PC-9 (cell line): ENCODE measurements at regions not wholly inside any gene's neighbourhood (a gene's known extent, or its start where the extent isn't known, plus 50 kb on each side); places are given as distances from the start of the nearest gene placed in this dataset.
"Not testable (repeated sequence)": the region's sequence is repeated elsewhere in the genome, so short reads cannot be mapped to it uniquely, and the experiment has no call there.

Experiments
- BruUV-seq: library from RNA; stranded (reverse); fragments of 400-500 nt; replicated peaks from 2 replicates; lab custom pipeline; 2021; lab: Mats Ljungman, UMichigan
- CTCF ChIA-PET: fragments of 300-600 bp; sonication (Branson Sonifier 250); formaldehyde crosslinking; loops from one replicate; lab custom pipeline; 2022; ENCODE audit warnings: antibody characterized with exemption; lab: Charles Lee
- POLR2A ChIA-PET: fragments of 300-600 bp; sonication (Branson Sonifier 250); formaldehyde crosslinking; loops from one replicate; lab custom pipeline; 2022; ENCODE audit warnings: antibody characterized with exemption; ENCODE audit not compliant: unreplicated experiment; lab: Charles Lee
- DNase-seq, 2 experiments: peaks; one replicate each; pipeline versions ENCODE4 v3.0.0 to v3.0.0-alpha.2; 2015 to 2022; ENCODE audit warnings: mixed read lengths in 1 of 2
- H2AFZ ChIP-seq: fragments of 200-600 bp; sonication (generic); 2 replicates; pipeline ENCODE4 v1.8.1; 2017; ENCODE audit warnings: antibody characterized with exemption
- H3F3A ChIP-seq: fragments of 200-600 bp; sonication (generic); 2 replicates; pipeline ENCODE4 v1.8.1; 2017; ENCODE audit warnings: antibody characterized with exemption, mild to moderate bottlenecking, low read depth; ENCODE audit not compliant: insufficient read depth
- H3K27ac ChIP-seq: fragments of 200-600 bp; sonication (generic); 2 replicates; pipeline ENCODE4 v1.6.1; 2016; ENCODE audit warnings: mixed run types
- H3K27me3 ChIP-seq: fragments of 200-600 bp; sonication (generic); 2 replicates; pipeline ENCODE4 v1.6.1; 2016; ENCODE audit warnings: low read depth, mixed run types; ENCODE audit not compliant: insufficient read depth
- H3K36me3 ChIP-seq: fragments of 200-600 bp; sonication (generic); 2 replicates; pipeline ENCODE4 v1.6.1; 2016; ENCODE audit warnings: low read depth, mixed run types
- H3K4me1 ChIP-seq: fragments of 200-600 bp; sonication (generic); replicated peaks from 2 replicates; pipeline ENCODE4 v1.6.1; 2016; ENCODE audit warnings: mixed run types; ENCODE audit not compliant: insufficient read depth
- H3K4me2 ChIP-seq: fragments of 200-600 bp; sonication (generic); 2 replicates; pipeline ENCODE4 v1.6.1; 2017; ENCODE audit warnings: mixed run types
- H3K4me3 ChIP-seq: fragments of 200-600 bp; sonication (generic); 2 replicates; pipeline ENCODE4 v1.6.1; 2016; ENCODE audit warnings: mixed run types
- H3K79me2 ChIP-seq: fragments of 200-600 bp; sonication (generic); 2 replicates; pipeline ENCODE4 v1.6.1; 2017; ENCODE audit warnings: low read depth, mixed run types
- H3K9me2 ChIP-seq: fragments of 200-600 bp; sonication (generic); 2 replicates; pipeline ENCODE4 v1.8.1; 2017; ENCODE audit warnings: mild to moderate bottlenecking; ENCODE audit not compliant: insufficient read depth
- H3K9me3 ChIP-seq: fragments of 200-600 bp; sonication (generic); 2 replicates; pipeline ENCODE4 v1.8.1; 2016; ENCODE audit warnings: low read depth; ENCODE audit not compliant: insufficient read depth
- H4K20me1 ChIP-seq: fragments of 200-600 bp; sonication (generic); 2 replicates; pipeline ENCODE4 v1.8.1; 2017; ENCODE audit not compliant: insufficient read depth
- CTCF ChIP-seq: fragments of 200-600 bp; sonication (generic); conservative IDR thresholded peaks from 2 replicates; pipeline ENCODE4 v1.6.1; 2017; ENCODE audit warnings: mixed run types, antibody characterized with exemption, mild to moderate bottlenecking, moderate library complexity
- EZH2 ChIP-seq: fragments of 200-600 bp; sonication (generic); IDR thresholded peaks from 2 replicates; pipeline ENCODE4 v1.8.0; 2017; ENCODE audit warnings: antibody characterized with exemption, low read depth
- intact Hi-C: fragments of 100-400 bp; cut with micrococcal nuclease; formaldehyde crosslinking; loops from one replicate; pipeline ENCODE4 v1.10.0; 2022; ENCODE audit not compliant: unreplicated experiment

- H3K9me2 ChIP-seq = no peaks in the 10 kb centered on the region; the same call in 1 of the 2 replicates
- ChIA-PET CTCF (no interaction called here), POLR2A (no interaction called here)
- no peaks in the 10 kb centered on the region for H3F3A ChIP-seq
- H3K4me3 ChIP-seq = no peak overlapping the region
- no peak overlapping the region for H3K27ac ChIP-seq
- DNase-seq = no peak
- TF ChIP-seq EZH2 (no peak), CTCF (no peak)
- H4K20me1 ChIP-seq = no peaks in the 10 kb centered on the region
- no peaks in the 10 kb centered on the region for H3K36me3 ChIP-seq
- H3K9me3 ChIP-seq = no peaks in the 10 kb centered on the region
- H3K27me3 ChIP-seq = no peaks in the 10 kb centered on the region
- H2AFZ ChIP-seq = no peak overlapping the region
- intact Hi-C loops = no loop called here
- H3K79me2 ChIP-seq = no peaks in the 10 kb centered on the region
- H3K4me1 ChIP-seq = no peaks in the 10 kb centered on the region
- no TSS peak for BruUV-seq
- H3K4me2 ChIP-seq = no peak overlapping the region
Measured at GRCh38 chr1:99396389-99396788, 132.1 kb downstream of the PLPPR4 start.

GRCh38 chr1:99397029-99397428, 132.7 kb downstream of the PLPPR4 start:
- Histone ChIP-seq H3K4me2 (no peak overlapping the region), H3K27ac (no peak overlapping the region), H3F3A (no peaks in the 10 kb centered on the region), H3K36me3 (no peaks in the 10 kb centered on the region), H3K4me3 (no peak overlapping the region), H3K27me3 (no peaks in the 10 kb centered on the region), H3K4me1 (no peaks in the 10 kb centered on the region), H4K20me1 (no peaks in the 10 kb centered on the region), H2AFZ (no peak overlapping the region), H3K9me3 (no peaks in the 10 kb centered on the region), H3K79me2 (no peaks in the 10 kb centered on the region), H3K9me2 (no peaks in the 10 kb centered on the region; the same call in 1 of the 2 replicates)
- no TSS peak for BruUV-seq
- ChIA-PET POLR2A (no interaction called here), CTCF (no interaction called here)
- TF ChIP-seq EZH2 = no peak
- no peak for TF ChIP-seq CTCF
- intact Hi-C loops = no loop called here
- DNase-seq = no peak

- Histone ChIP-seq H3K9me3 (no peaks in the 10 kb centered on the region), H4K20me1 (no peaks in the 10 kb centered on the region), H3K27ac (no peak overlapping the region), H3K9me2 (no peaks in the 10 kb centered on the region), H3K4me3 (no peak overlapping the region), H2AFZ (no peak overlapping the region), H3K79me2 (no peaks in the 10 kb centered on the region), H3K27me3 (no peaks in the 10 kb centered on the region), H3K36me3 (no peaks in the 10 kb centered on the region), H3F3A (no peaks in the 10 kb centered on the region), H3K4me1 (no peaks in the 10 kb centered on the region), H3K4me2 (no peak overlapping the region)
- no peak for DNase-seq
- POLR2A ChIA-PET = no interaction called here
- CTCF ChIA-PET = no interaction called here
- no TSS peak for BruUV-seq
- intact Hi-C loops = no loop called here
- TF ChIP-seq EZH2 (no peak), CTCF (no peak)
Measured at GRCh38 chr1:99397863-99398262, 133.6 kb downstream of the PLPPR4 start.

GRCh38 chr1:99401556-99401955, 137.3 kb downstream of the PLPPR4 start:
- H3K36me3 ChIP-seq, H4K20me1 ChIP-seq, H2AFZ ChIP-seq, H3K27ac ChIP-seq, H3K79me2 ChIP-seq, H3K4me1 ChIP-seq, BruUV-seq, H3K4me3 ChIP-seq, H3K9me3 ChIP-seq, DNase-seq, H3K9me2 ChIP-seq, H3K4me2 ChIP-seq, H3F3A ChIP-seq, H3K27me3 ChIP-seq, CTCF ChIA-PET, intact Hi-C loops, POLR2A ChIA-PET: not testable (repeated sequence)

GRCh38 chr1:99404399-99404798, 140.1 kb downstream of the PLPPR4 start:
- H3K4me2 ChIP-seq, DNase-seq, intact Hi-C loops, H2AFZ ChIP-seq, H3K4me3 ChIP-seq, POLR2A ChIA-PET, H4K20me1 ChIP-seq, BruUV-seq, H3K4me1 ChIP-seq, CTCF ChIA-PET, H3F3A ChIP-seq, H3K79me2 ChIP-seq, H3K27me3 ChIP-seq, H3K36me3 ChIP-seq, H3K9me2 ChIP-seq, H3K27ac ChIP-seq, H3K9me3 ChIP-seq: not testable (repeated sequence)
